ENCODE measurements at regions not wholly inside any gene's neighbourhood (a gene's known extent, or its start where the extent isn't known, plus 50 kb on each side); places are given as distances from the start of the nearest gene placed in this dataset.

DNA sequence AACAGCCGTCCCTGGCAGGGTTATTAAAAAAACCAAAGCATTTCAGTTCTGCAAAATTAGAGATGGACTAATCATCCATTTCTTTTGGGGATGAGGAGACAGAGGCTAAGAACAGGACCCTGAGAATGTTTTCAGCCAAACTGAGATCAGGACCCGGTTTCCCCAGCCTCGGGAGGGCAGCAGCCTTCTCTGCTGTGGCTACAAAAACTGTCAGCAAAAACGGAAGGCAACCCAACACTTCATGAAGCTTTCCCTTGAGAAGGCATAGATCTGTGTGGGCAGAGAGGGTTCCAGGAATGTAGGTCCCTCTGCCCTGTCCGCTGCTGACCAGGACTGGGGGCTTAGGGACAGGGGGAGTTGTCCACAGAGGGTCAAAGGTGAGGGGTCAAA lies 313.5 kb downstream of the TCERG1L start:
- TF ChIP-seq BHLHE40 (IDR thresholded peaks at IDR 0.05; ENCODE audit: borderline replicate concordance) (no peak), ELF4 (IDR thresholded peaks at IDR 0.05) (no peak), FOXM1 (IDR thresholded peaks at IDR 0.05; ENCODE audit: borderline replicate concordance) (no peak), CTBP1 (IDR thresholded peaks at IDR 0.05; ENCODE audit: borderline replicate concordance) (no peak), TARDBP (IDR thresholded peaks at IDR 0.05) (no peak), SP1 (IDR thresholded peaks at IDR 0.05) (no peak), SUZ12 (IDR thresholded peaks at IDR 0.05) (no peak), NFRKB (IDR thresholded peaks at IDR 0.05) (no peak), ZNF384 (IDR thresholded peaks at IDR 0.05) (no peak)

Measured in HEK293T (cell line).